Gastrocnemius medialis (tissue), 4 donors: ENCODE measurements at regions not wholly inside any gene's neighbourhood (a gene's known extent, or its start where the extent isn't known, plus 50 kb on each side); places are given as distances from the start of the nearest gene placed in this dataset.
A peak's percentile ranks its signal among the peaks of the same experiment; 100 is the strongest.

Experiments used
- ATAC-seq, 2 donors: fragments of 150-250 bp; one replicate each; pipeline ENCODE4 v1.9.1; 2016
- DNase-seq, 2 donors: peaks; one replicate each; pipeline ENCODE4 v3.0.0-alpha.2; 2019
- H3K27ac ChIP-seq, 4 donors: fragments of 200-600 bp; sonication (generic); 1 replicate in 1 of 4; 2 replicates in 3 of 4; pipeline ENCODE4 v1.5.1; 2016 to 2018; ENCODE audit warnings: mild to moderate bottlenecking in 2 of 4, moderate library complexity in 1 of 4
- H3K27me3 ChIP-seq, 3 donors: fragments of 200-600 bp; sonication (generic) in 2 of 3; 1 replicate in 1 of 3; 2 replicates in 2 of 3; pipeline versions ENCODE4 v1.5.1 to v1.6.0; 2016 to 2019; ENCODE audit warnings: mild to moderate bottlenecking in 1 of 3, moderate library complexity in 1 of 3
- H3K36me3 ChIP-seq, 2 donors: fragments of 200-600 bp; sonication (generic) in 1 of 2; one replicate each; pipeline ENCODE4 v1.5.1; 2017 to 2018
- H3K4me1 ChIP-seq, 2 donors: fragments of 200-600 bp; sonication (generic) in 1 of 2; one replicate each; pipeline ENCODE4 v1.5.1; 2016 to 2017; ENCODE audit warnings: mild to moderate bottlenecking in 2 of 2
- H3K4me3 ChIP-seq, 4 donors: fragments of 200-600 bp; sonication (generic) in 3 of 4; 1 replicate in 1 of 4; 2 replicates in 3 of 4; pipeline ENCODE4 v1.5.1; 2016 to 2019; ENCODE audit warnings: mild to moderate bottlenecking in 2 of 4
- H3K9me3 ChIP-seq, 3 donors: fragments of 200-600 bp; sonication (generic) in 2 of 3; 1 replicate in 1 of 3; 2 replicates in 2 of 3; pipeline ENCODE4 v1.5.1; 2016 to 2019
- POLR2A ChIP-seq, 2 donors: fragments of 450-650 bp; IDR thresholded peaks; one replicate each; pipeline ENCODE4 v1.6.1; 2017; ENCODE audit warnings: antibody characterized with exemption in 2 of 2, mild to moderate bottlenecking in 2 of 2, moderate library complexity in 2 of 2
- in situ Hi-C, 4 donors: fragments of 200-750 bp; cut with MboI; loops; one replicate each; pipeline versions ENCODE4 v1.15.0 to v1.8.0; 2017; ENCODE audit warnings: low sequenced_read_pairs in 4 of 4
- intact Hi-C: fragments of 100-400 bp; cut with DNase I; formaldehyde crosslinking; loops from one replicate; pipeline ENCODE4 v1.15.1; 2023; ENCODE audit warnings: low total_unique reads
- TF ChIP-seq, protein P1 (sequence below), 5 experiments: fragments of 450-650 bp in 3 of 5; fragments of 200-600 bp in 2 of 5; sonication (generic) in 2 of 5; IDR thresholded peaks in 4 of 5; conservative IDR thresholded peaks in 1 of 5; 1 replicate in 4 of 5; 2 replicates in 1 of 5; pipeline ENCODE4 v1.5.1; 2016 to 2019; ENCODE audit warnings: antibody characterized with exemption in 5 of 5, mild to moderate bottlenecking in 3 of 5, moderate library complexity in 3 of 5

DNA sequence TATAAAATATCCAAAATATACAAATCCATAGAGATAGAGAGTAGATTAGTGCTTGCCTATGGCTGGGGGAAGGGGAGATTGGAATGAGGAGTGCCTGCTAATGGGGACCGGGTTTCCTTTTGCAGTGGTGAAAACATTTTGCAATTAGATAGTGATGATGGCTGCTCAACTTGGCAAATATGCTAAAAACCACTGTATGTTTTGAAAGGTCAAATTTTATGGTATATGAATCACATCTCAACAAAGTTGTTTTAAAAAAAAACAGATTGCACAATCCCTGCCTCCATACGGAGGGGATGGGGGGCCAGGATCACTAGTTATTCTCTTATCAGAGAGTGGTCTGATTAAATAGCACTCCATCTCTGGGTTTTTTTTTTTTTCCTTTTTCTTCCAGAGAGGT, 76.9 kb upstream of the RIPOR2 start:
- no peak for ATAC-seq
- in situ Hi-C loops, result loop anchor here in 2 of 4 donors (10.0 kb wide), 2 partner anchors 148 to 158 kb away; no protein-coding TSS in a partner anchor
- no peak overlapping the region for H3K4me3 ChIP-seq
- no peak for DNase-seq
- no peak overlapping the region for H3K27ac ChIP-seq
- H3K9me3 ChIP-seq, result no peaks in the 10 kb centered on the region
- no peaks in the 10 kb centered on the region for H3K36me3 ChIP-seq
- TF ChIP-seq, protein P1, sequence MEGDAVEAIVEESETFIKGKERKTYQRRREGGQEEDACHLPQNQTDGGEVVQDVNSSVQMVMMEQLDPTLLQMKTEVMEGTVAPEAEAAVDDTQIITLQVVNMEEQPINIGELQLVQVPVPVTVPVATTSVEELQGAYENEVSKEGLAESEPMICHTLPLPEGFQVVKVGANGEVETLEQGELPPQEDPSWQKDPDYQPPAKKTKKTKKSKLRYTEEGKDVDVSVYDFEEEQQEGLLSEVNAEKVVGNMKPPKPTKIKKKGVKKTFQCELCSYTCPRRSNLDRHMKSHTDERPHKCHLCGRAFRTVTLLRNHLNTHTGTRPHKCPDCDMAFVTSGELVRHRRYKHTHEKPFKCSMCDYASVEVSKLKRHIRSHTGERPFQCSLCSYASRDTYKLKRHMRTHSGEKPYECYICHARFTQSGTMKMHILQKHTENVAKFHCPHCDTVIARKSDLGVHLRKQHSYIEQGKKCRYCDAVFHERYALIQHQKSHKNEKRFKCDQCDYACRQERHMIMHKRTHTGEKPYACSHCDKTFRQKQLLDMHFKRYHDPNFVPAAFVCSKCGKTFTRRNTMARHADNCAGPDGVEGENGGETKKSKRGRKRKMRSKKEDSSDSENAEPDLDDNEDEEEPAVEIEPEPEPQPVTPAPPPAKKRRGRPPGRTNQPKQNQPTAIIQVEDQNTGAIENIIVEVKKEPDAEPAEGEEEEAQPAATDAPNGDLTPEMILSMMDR (IDR thresholded peaks at IDR 0.05 in 4 of 5, conservative IDR thresholded peaks at IDR 0.05 in 1 of 5), result no peak
- TF ChIP-seq POLR2A (IDR thresholded peaks at IDR 0.05), result no peak
- intact Hi-C loops, result no loop called here
- H3K27me3 ChIP-seq, result no peaks in the 10 kb centered on the region
- H3K4me1 ChIP-seq, result peaks cover 0 to 3% of the 10 kb centered on the region in 2 donors

GRCh38 chr6:25013246-25013645, 77.5 kb upstream of the RIPOR2 start:
- no peak for ATAC-seq

DNA sequence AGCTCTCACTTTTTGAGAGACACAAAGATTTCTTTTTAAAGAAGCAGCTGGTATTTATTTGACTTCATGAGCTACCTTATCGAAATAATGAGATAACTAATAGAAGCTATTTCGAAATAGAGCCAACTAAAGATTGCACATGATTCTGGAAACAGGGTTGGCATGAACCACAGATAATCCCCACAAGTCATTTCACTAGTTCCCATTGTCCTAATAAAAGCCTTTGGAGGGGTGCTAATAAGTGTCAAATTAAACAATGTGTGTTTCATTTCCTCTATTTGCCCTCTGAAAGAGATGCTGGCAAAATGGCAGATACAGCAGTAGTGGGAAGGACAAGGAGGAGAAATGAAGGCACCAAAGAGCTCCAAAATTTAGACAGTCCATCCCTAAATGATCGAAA, 78.6 kb upstream of the RIPOR2 start:
- Histone ChIP-seq H3K27me3 (no peaks in the 10 kb centered on the region), H3K4me1 (no peaks in the 10 kb centered on the region), H3K36me3 (no peaks in the 10 kb centered on the region), H3K9me3 (no peaks in the 10 kb centered on the region), H3K27ac (no peak overlapping the region), H3K4me3 (no peak overlapping the region)
- in situ Hi-C loops, result loop anchor here in 2 of 4 donors (10.0 kb wide), 2 partner anchors 150 to 160 kb away; no protein-coding TSS in a partner anchor
- intact Hi-C loops, result no loop called here
- TF ChIP-seq POLR2A (IDR thresholded peaks at IDR 0.05), result no peak
- TF ChIP-seq, protein P1 (IDR thresholded peaks at IDR 0.05 in 4 of 5, conservative IDR thresholded peaks at IDR 0.05 in 1 of 5), result no peak
- no peak for DNase-seq
- no peak for ATAC-seq

More at GRCh38 chr6:25013246-25013645, 77.5 kb upstream of the RIPOR2 start:
- no peak overlapping the region for H3K27ac ChIP-seq
- no peaks in the 10 kb centered on the region for H3K9me3 ChIP-seq
- intact Hi-C loops, result no loop called here
- in situ Hi-C loops, result loop anchor here in 2 of 4 donors (10.0 kb wide), 2 partner anchors 148 to 158 kb away; no protein-coding TSS in a partner anchor
- H3K4me3 ChIP-seq, result no peak overlapping the region
- no peaks in the 10 kb centered on the region for H3K27me3 ChIP-seq
- no peak for TF ChIP-seq POLR2A (IDR thresholded peaks at IDR 0.05)
- TF ChIP-seq, protein P1 (IDR thresholded peaks at IDR 0.05 in 4 of 5, conservative IDR thresholded peaks at IDR 0.05 in 1 of 5), result no peak
- DNase-seq, result no peak
- no peaks in the 10 kb centered on the region for H3K36me3 ChIP-seq
- peaks cover 0 to 3% of the 10 kb centered on the region in 2 donors for H3K4me1 ChIP-seq

DNA sequence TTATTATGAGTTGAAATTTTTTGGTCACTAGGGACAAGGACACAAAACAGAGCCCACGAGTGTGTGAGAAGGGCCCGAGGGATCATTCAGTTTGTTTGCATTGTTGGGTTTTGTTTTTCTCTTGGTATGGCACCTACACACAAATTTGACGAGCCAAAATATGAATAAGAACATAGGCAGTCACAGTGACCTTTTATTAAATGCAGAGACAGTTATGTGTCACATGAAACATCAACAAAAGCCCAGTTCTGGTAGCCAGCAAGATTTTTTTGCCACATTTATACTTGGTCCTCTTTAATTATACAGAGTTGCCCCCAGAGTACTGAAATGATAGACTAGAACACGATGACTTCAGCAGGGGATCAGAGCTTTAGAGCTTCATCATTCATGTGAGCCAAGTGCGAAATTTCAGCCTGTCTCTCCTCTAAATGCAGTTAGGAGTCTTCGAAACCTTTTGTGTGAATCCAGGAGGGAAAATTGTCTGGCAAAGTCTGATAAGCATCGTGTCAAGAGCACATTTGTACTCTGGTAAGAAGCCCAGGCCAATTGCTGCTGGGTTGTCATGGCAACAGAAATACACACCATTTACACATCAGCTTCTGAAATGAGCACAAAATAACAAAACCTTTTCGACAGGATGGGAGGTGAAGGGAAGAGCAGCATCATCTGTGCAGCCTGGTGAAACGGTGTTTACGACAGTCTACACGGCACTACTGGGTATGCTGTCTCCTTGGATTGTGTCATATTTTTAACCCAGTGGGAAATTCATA, 79.2 kb upstream of the RIPOR2 start:
- no peak overlapping the region for H3K4me3 ChIP-seq
- H3K9me3 ChIP-seq, result no peaks in the 10 kb centered on the region
- in situ Hi-C loops, result loop anchor here in 2 of 4 donors (10.0 kb wide), 2 partner anchors 150 to 160 kb away; no protein-coding TSS in a partner anchor
- peak overlapping the region in 1 of 4 donors; percentile 45 for H3K27ac ChIP-seq
- H3K36me3 ChIP-seq, result no peaks in the 10 kb centered on the region
- H3K4me1 ChIP-seq, result no peaks in the 10 kb centered on the region
- no peaks in the 10 kb centered on the region for H3K27me3 ChIP-seq
- ATAC-seq, result peak; percentile 12 to 52
- DNase-seq, result peak in 1 of 2 donors; percentile 34
- no peak for TF ChIP-seq POLR2A (IDR thresholded peaks at IDR 0.05)
- TF ChIP-seq, protein P1 (IDR thresholded peaks at IDR 0.05 in 4 of 5, conservative IDR thresholded peaks at IDR 0.05 in 1 of 5), result no peak
- intact Hi-C loops, result no loop called here
